CD4-positive, alpha-beta T cell (primary cell): ENCODE measurements at regions not wholly inside any gene's neighbourhood (a gene's known extent, or its start where the extent isn't known, plus 50 kb on each side); places are given as distances from the start of the nearest gene placed in this dataset.
"Not testable (repeated sequence)": the region's sequence is repeated elsewhere in the genome, so short reads cannot be mapped to it uniquely, and the experiment has no call there.

ENCODE experiments used
- ATAC-seq: fragments of 200-7000 bp; cut with Tn5 transposase; one replicate; pipeline ENCODE4 v1.10.0; 2022; ENCODE audit warnings: mild to moderate bottlenecking; ENCODE audit not compliant: poor library complexity
- CTCF ChIA-PET: fragments of 350-600 bp; sonication (Branson Sonifier 250); formaldehyde crosslinking; loops from one replicate; lab custom pipeline; 2021; ENCODE audit warnings: antibody characterized with exemption, inconsistent platforms; lab: Charles Lee
- POLR2A ChIA-PET: fragments of 350-600 bp; sonication (Branson Sonifier 250); formaldehyde crosslinking; loops from one replicate; lab custom pipeline; 2021; ENCODE audit warnings: antibody characterized with exemption, inconsistent platforms; lab: Charles Lee
- DNase-seq, 14 experiments: peaks; one replicate each; pipeline ENCODE4 v3.0.0-alpha.2; 2013 to 2020; ENCODE audit warnings: mixed read lengths in 2 of 14
- H3K27ac ChIP-seq, 2 donors: one replicate each; pipeline versions ENCODE4 v1.5.1 to v1.7.0; 2013; ENCODE audit warnings: low read length in 2 of 2, low read depth in 1 of 2, mild to moderate bottlenecking in 1 of 2
- H3K27me3 ChIP-seq, 2 experiments: 1 replicate in 1 of 2; 2 replicates in 1 of 2; pipeline versions ENCODE4 v1.6.1 to v1.7.0; 2013; ENCODE audit warnings: low read length in 2 of 2, control low read depth in 1 of 2, mild to moderate bottlenecking in 1 of 2, moderate library complexity in 1 of 2; ENCODE audit not compliant: insufficient read depth in 2 of 2, control insufficient read depth in 1 of 2
- H3K36me3 ChIP-seq: one replicate; pipeline ENCODE4 v1.6.1; 2013; ENCODE audit warnings: low read length, control low read depth; ENCODE audit not compliant: insufficient read depth
- H3K4me1 ChIP-seq: one replicate; pipeline ENCODE4 v1.6.1; 2013; ENCODE audit warnings: low read length, control low read depth; ENCODE audit not compliant: insufficient read depth
- H3K4me3 ChIP-seq: one replicate; pipeline ENCODE4 v1.5.1; 2013; ENCODE audit warnings: mild to moderate bottlenecking, low read length, moderate library complexity
- H3K9me3 ChIP-seq, 2 experiments: 1 replicate in 1 of 2; 2 replicates in 1 of 2; pipeline versions ENCODE4 v1.6.1 to v1.7.0; 2013; ENCODE audit warnings: low read length in 2 of 2, mild to moderate bottlenecking in 2 of 2, control low read depth in 1 of 2, moderate library complexity in 1 of 2; ENCODE audit not compliant: control insufficient read depth in 1 of 2, insufficient read depth in 1 of 2
- H3K27ac Mint-ChIP-seq: one replicate; pipeline ENCODE4 v1.8.0; 2020; ENCODE audit warnings: mixed read lengths
- H3K27me3 Mint-ChIP-seq: one replicate; pipeline ENCODE4 v1.8.0; 2021; ENCODE audit warnings: mixed read lengths
- H3K36me3 Mint-ChIP-seq: one replicate; pipeline ENCODE4 v1.8.0; 2021; ENCODE audit warnings: low read depth, mixed read lengths
- H3K4me1 Mint-ChIP-seq: one replicate; pipeline ENCODE4 v1.8.0; 2021; ENCODE audit warnings: low read depth, mixed read lengths
- H3K4me3 Mint-ChIP-seq: one replicate; pipeline ENCODE4 v1.8.0; 2020; ENCODE audit warnings: mild to moderate bottlenecking, mixed read lengths
- H3K9me3 Mint-ChIP-seq: one replicate; pipeline ENCODE4 v1.8.0; 2020; ENCODE audit warnings: mixed read lengths
- intact Hi-C, 2 experiments: fragments of 100-400 bp; cut with DNase I in 1 of 2; cut with micrococcal nuclease in 1 of 2; formaldehyde crosslinking; loops; one replicate each; pipeline versions ENCODE4 v1.15.1 to v1.9.0; 2023 to 2025; cut with DNase I, micrococcal nuclease
- TF ChIP-seq, protein P1 (sequence below): fragments of 200-600 bp; IDR thresholded peaks from one replicate; pipeline ENCODE4 v1.8.0; 2022; ENCODE audit warnings: antibody characterized with exemption, mild to moderate bottlenecking

DNA sequence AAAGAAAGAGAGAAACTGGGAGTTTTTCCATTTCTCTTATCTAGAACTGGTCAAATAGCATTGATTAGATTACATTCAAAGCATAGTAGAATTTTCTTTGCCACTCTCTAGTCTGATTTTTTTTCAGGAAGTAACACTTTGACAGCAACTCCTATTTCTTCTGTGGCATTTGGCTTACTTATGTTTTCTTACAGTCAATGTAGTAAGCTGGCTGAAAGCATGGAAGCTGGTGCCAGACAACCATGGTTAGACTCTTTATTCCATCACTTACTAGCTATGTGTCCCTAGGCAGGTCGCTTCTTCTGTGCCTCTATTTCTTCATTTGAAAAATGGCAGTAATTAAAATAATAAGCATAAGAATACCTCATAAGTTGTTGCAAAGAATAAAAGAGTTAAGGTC, 54.2 kb upstream of the OPRM1 start:
- Mint-ChIP-seq H3K9me3 (no peaks in the 10 kb centered on the region), H3K4me1 (no peaks in the 10 kb centered on the region), H3K27me3 (peaks cover 8% of the 10 kb centered on the region), H3K4me3 (no peak overlapping the region), H3K36me3 (no peaks in the 10 kb centered on the region), H3K27ac (no peak overlapping the region)
- TF ChIP-seq, protein P1, sequence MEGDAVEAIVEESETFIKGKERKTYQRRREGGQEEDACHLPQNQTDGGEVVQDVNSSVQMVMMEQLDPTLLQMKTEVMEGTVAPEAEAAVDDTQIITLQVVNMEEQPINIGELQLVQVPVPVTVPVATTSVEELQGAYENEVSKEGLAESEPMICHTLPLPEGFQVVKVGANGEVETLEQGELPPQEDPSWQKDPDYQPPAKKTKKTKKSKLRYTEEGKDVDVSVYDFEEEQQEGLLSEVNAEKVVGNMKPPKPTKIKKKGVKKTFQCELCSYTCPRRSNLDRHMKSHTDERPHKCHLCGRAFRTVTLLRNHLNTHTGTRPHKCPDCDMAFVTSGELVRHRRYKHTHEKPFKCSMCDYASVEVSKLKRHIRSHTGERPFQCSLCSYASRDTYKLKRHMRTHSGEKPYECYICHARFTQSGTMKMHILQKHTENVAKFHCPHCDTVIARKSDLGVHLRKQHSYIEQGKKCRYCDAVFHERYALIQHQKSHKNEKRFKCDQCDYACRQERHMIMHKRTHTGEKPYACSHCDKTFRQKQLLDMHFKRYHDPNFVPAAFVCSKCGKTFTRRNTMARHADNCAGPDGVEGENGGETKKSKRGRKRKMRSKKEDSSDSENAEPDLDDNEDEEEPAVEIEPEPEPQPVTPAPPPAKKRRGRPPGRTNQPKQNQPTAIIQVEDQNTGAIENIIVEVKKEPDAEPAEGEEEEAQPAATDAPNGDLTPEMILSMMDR = no peak
- intact Hi-C loops = no loop called here
- Histone ChIP-seq H3K4me1 (no peaks in the 10 kb centered on the region), H3K27me3 (no peaks in the 10 kb centered on the region), H3K36me3 (no peaks in the 10 kb centered on the region), H3K4me3 (no peak overlapping the region), H3K9me3 (no peaks in the 10 kb centered on the region), H3K27ac (no peak overlapping the region)
- no peak for DNase-seq
- ChIA-PET POLR2A (no interaction called here), CTCF (no interaction called here)
- no peak for ATAC-seq

DNA sequence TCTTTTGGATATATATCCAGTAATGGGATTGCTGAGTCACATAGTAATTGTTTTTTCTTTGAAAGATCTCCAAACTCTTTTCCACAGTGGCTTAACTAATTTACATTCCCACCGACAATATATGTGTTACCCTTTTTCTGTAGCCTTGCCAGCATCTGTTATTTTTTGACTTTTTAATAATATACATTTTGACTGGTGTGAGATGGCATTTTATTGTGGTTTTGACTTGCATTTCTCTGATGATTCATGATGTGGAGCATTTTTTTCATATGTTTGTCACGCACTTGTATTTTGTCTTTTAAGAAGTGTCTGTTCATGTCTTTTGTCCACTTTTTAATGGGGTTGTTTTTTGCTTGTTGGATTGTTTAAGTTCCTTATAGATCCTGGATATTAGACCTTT, 58.9 kb upstream of the OPRM1 start:
- Histone ChIP-seq H3K4me1 (peaks cover 2% of the 10 kb centered on the region), H3K36me3 (no peaks in the 10 kb centered on the region), H3K4me3 (no peak overlapping the region), H3K9me3 (peaks cover 0 to 8% of the 10 kb centered on the region in 2 experiments), H3K27me3 (no peaks in the 10 kb centered on the region), H3K27ac (no peak overlapping the region)
- H3K4me3 Mint-ChIP-seq = no peak overlapping the region
- intact Hi-C loops = no loop called here
- H3K9me3 Mint-ChIP-seq = peaks cover 2% of the 10 kb centered on the region
- CTCF ChIA-PET = no interaction called here
- TF ChIP-seq, protein P1 = no peak
- ATAC-seq = no peak
- peaks cover 6% of the 10 kb centered on the region for H3K4me1 Mint-ChIP-seq
- POLR2A ChIA-PET = no interaction called here
- H3K27ac Mint-ChIP-seq = no peak overlapping the region
- no peak for DNase-seq
- H3K36me3 Mint-ChIP-seq = no peaks in the 10 kb centered on the region
- H3K27me3 Mint-ChIP-seq = peaks cover 5% of the 10 kb centered on the region

DNA sequence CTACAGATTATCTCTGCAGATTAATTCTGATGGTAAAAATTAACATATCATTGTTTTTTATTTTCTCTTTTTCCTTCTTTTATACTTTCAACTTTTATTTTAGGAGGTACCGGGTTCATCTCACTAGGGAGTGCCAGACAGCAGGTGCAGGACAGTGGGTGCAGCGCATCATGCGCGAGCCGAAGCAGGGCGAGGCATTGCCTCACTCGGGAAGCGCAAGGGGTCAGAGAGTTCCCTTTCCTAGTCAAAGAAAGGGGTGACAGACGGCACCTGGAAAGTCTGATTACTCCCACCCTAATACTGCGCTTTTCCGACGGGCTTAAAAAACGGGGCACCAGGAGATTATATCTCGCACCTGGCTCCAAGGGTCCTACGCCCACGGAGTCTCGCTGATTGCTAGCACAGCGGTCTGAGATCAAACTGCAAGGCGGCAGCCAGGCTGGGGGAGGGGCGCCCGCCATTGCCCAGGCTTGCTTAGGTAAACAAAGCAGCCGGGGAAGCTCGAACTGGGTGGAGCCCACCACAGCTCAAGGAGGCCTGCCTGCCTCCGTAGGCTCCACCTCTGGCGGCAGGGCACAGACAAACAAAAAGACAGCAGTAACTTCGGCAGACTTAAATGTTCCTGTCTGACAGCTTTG, 60.0 kb upstream of the OPRM1 start:
- H3K27me3 ChIP-seq, H3K4me3 Mint-ChIP-seq, DNase-seq, H3K27ac ChIP-seq, intact Hi-C loops, H3K27ac Mint-ChIP-seq, H3K9me3 ChIP-seq, POLR2A ChIA-PET, H3K4me1 Mint-ChIP-seq, H3K27me3 Mint-ChIP-seq, H3K9me3 Mint-ChIP-seq, H3K4me1 ChIP-seq, H3K4me3 ChIP-seq, ATAC-seq, H3K36me3 ChIP-seq, H3K36me3 Mint-ChIP-seq: not testable (repeated sequence)
- CTCF ChIA-PET = interaction anchor here (0.9 kb wide), 1 partner anchor 30 kb away, joined by 3 read pairs; no protein-coding TSS in a partner anchor
